ENCODE measurements at regions not wholly inside any gene's neighbourhood (a gene's known extent, or its start where the extent isn't known, plus 50 kb on each side); places are given as distances from the start of the nearest gene placed in this dataset.
"Not testable (repeated sequence)": the region's sequence is repeated elsewhere in the genome, so short reads cannot be mapped to it uniquely, and the experiment has no call there.

DNA sequence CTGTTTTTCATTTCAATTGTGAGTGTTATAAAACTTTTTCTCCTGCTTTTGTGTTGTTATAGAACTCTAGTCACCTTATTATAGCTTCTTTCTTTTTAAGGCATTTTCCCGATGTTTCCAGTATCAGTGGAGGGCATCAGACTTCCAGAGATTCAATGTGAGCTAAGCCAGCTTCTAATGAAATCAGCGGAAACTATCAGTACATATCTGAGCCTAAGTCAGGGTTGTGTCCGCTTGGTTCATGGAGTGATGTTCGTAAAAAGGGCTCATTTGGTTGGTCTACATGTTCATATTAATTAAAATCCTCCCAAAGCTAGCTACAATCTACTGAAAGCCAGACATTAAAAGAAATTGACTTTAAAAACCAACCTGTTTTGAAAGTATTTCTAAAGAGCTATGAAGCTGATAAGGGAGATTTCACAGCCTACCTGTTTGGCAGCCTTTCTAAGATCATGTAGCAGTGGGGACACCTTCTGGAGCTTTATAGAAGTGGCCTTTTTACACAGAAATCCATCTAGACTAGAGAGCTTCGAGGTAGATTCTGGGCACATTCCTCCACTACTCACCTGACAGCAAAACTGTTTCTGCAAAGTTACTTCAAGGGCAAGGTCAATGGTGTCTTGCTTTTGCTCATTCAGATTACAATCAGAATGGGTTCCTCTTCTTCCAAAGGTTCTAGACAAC lies 227.1 kb upstream of the NBPF12 start:
- H3K36me3 ChIP-seq; DNase-seq; H3K4me1 ChIP-seq; H3K9me3 ChIP-seq; H3K27ac ChIP-seq; H3K4me3 ChIP-seq (replicated peaks in 1 of 3); intact Hi-C loops (cut with DNase I); H3K27me3 ChIP-seq: not testable (repeated sequence)
- 71 to 72% methylated on average over 4 of the region's 5 CpGs for WGBS, 2 donors
- peak in 1 of 6 experiments; percentile 33 for TF ChIP-seq CTCF (IDR thresholded peaks at IDR 0.05)

DNA sequence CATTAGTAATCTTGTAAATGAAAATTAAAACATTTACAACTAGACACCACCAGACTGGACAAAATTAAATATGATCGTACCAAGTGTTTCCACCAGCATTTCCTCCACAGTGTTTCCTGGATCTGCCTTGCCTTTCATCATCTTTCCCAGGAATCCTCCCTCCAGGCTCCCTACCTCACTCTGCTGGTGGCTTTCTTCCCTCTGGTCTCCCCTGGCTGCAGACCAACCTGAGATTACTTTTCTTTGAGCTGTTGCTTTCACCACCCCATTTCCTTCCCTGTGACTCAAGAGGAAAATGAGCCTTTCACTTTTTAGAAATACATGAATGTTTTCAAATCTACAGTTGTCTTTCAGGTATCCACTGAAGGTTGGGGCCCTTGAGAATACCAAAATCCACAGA lies 228.8 kb upstream of the NBPF12 start:
- H3K4me1 ChIP-seq; H3K27me3 ChIP-seq; H3K9me3 ChIP-seq; H3K4me3 ChIP-seq (replicated peaks in 1 of 3); H3K27ac ChIP-seq; intact Hi-C loops (cut with DNase I); DNase-seq; H3K36me3 ChIP-seq: not testable (repeated sequence)
- 79 to 85% methylated on average over 1 of the region's 1 CpG for WGBS, 2 donors

DNA sequence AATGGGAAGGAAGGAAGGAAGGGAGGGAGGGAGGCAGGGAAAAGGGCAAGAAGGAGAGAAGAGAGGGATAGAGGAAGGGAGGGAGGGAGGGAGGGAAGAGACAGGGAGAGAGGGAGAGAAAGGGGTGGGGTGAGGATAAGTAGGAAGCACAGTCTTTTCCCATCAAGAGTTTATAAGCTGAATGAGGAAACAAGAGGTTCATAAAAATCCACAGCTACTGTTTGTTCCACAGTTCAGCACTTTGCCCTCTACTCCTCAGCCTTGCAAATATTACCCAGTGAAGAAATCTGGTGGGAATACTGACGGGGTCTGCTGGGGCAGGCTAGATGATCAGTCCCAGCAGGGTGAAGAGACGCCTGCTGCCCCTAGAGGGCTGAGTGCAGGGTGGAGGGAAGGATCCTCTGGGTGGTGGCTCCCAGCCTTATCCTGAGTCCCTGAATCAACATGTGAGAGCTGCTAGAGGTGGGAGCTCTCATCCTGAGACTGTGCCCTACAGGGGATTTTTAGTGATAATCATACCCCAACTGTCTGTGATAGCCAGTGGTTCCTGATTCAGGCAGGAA lies 233.9 kb upstream of the NBPF12 start:
- H3K36me3 ChIP-seq; H3K9me3 ChIP-seq; H3K27me3 ChIP-seq; H3K4me1 ChIP-seq; H3K27ac ChIP-seq; H3K4me3 ChIP-seq (replicated peaks in 1 of 3); intact Hi-C loops (cut with DNase I); DNase-seq: not testable (repeated sequence)
- WGBS, 2 donors = 89 to 90% methylated on average over 1 of the region's 2 CpGs

DNA sequence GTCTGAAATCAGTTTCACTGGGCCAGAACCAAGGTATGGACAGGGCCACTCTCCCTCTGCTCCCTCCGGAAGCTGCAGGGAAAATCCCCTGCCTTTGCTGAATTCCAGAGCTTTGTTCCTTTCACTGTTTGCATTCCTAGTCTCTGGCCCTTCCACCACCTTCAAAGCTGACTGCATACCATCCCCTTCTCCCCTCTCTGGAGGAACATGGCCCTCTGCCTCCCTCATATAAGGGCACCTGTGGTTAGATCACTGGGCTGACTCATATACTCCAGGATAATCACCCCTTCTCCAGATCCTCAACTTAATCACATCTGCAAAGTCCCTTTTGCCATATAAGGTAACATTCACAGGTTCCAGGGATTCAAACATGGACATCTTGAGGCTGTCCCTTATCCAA lies 236.8 kb upstream of the NBPF12 start:
- H3K9me3 ChIP-seq; H3K27me3 ChIP-seq; H3K27ac ChIP-seq; H3K36me3 ChIP-seq; DNase-seq; intact Hi-C loops (cut with DNase I); H3K4me1 ChIP-seq; H3K4me3 ChIP-seq (replicated peaks in 1 of 3): not testable (repeated sequence)
- no CpG with 5 or more reads among the region's 1 CpG for WGBS, 2 donors

DNA sequence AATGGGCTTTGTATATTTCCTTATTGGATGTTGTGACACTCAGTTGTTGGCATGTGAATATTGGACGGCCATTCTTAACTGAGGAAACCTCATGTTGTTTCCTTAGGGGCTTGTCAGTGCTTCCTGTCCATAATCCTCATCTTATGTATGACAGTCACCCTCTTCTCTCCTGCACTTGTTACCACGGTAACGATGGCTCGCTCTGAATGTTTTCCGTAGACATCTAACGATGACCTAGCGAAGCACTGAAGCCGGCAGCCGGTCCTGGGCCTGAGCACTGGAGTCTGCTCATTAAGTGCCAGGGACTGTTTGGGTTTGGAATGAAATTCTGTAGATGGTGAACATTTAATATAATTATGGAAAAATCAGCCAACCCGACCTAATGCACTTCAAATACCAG lies 242.7 kb upstream of the NBPF12 start:
- H3K27me3 ChIP-seq; H3K9me3 ChIP-seq; H3K4me3 ChIP-seq (replicated peaks in 1 of 3); intact Hi-C loops (cut with DNase I); H3K27ac ChIP-seq; H3K4me1 ChIP-seq; DNase-seq; H3K36me3 ChIP-seq: not testable (repeated sequence)
- 77 to 92% methylated on average over 2 to 8 of the region's 10 CpGs for WGBS, 2 donors

DNA sequence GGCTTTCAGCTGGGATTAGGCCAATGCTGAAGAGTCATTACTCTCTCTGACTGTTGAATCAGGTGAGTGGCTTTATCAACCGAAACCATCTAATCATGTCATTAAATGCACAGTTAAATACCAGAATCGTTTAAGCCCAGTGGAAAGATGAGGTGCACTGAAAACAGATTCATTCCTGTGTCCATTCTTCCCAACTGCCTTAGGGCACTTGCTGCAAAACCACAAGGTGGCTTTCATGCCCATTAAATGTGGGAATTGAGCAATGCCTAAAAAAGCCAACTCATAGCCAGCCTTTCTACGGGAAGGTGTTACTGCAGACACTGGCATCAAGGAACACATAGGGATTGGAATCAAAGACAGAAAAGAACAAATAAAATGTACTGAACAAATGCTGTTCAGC lies 246.3 kb upstream of the NBPF12 start:
- H3K27ac ChIP-seq; H3K4me3 ChIP-seq (replicated peaks in 1 of 3); DNase-seq; H3K9me3 ChIP-seq; H3K4me1 ChIP-seq; H3K36me3 ChIP-seq; intact Hi-C loops (cut with DNase I); H3K27me3 ChIP-seq: not testable (repeated sequence)
- WGBS, 2 donors = 20% methylated on average over 1 of the region's 3 CpGs; no CpG with 5 or more reads in 1 of the 2 donors

GRCh38 chr1:146688893-146689292 lies 249.2 kb upstream of the NBPF12 start:
- H3K9me3 ChIP-seq; H3K4me1 ChIP-seq; DNase-seq; H3K27ac ChIP-seq; intact Hi-C loops (cut with DNase I); H3K4me3 ChIP-seq (replicated peaks in 1 of 3); H3K27me3 ChIP-seq; H3K36me3 ChIP-seq: not testable (repeated sequence)
- WGBS, 2 donors = 30 to 33% methylated on average over 1 of the region's 3 CpGs

DNA sequence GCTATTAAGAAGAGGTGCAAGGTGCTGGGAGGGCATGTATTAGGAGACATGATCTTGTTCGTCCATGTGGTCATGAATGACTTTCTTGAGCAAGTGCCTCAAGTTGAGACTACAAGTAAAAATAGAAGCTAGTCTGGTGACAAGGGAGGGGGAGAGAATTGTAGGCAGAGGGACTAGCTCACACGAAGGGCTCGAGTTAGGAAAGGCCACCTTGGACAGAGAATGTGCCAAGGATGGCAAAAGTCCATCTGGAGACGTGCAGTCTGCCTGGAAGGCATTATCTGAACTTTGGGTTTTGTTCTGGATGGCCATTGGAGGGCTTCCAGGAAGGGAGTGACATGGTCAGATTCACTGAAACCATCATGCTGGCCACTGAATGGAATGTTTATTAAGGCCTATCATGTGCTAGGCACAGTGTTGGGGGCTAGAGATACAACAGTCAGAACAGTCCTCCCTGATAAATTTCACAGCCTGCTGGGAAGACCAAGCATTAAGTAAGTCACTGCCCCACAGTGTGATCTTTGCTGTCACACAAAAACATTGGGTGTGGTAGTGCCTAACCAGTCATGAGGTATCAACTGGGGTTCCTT lies 251.3 kb upstream of the NBPF12 start:
- H3K36me3 ChIP-seq; H3K4me3 ChIP-seq (replicated peaks in 1 of 3); H3K9me3 ChIP-seq; H3K27me3 ChIP-seq; H3K4me1 ChIP-seq; DNase-seq; H3K27ac ChIP-seq; intact Hi-C loops (cut with DNase I): not testable (repeated sequence)
- 60 to 73% methylated on average over 4 of the region's 4 CpGs for WGBS, 2 donors

GRCh38 chr1:146683126-146683429 lies 255.0 kb upstream of the NBPF12 start:
- H3K4me1 ChIP-seq; intact Hi-C loops (cut with DNase I); H3K9me3 ChIP-seq; H3K27me3 ChIP-seq; H3K27ac ChIP-seq; H3K4me3 ChIP-seq (replicated peaks in 1 of 3); DNase-seq; H3K36me3 ChIP-seq: not testable (repeated sequence)
- WGBS, 2 donors = 57% methylated on average over 1 of the region's 5 CpGs; no CpG with 5 or more reads in 1 of the 2 donors

DNA sequence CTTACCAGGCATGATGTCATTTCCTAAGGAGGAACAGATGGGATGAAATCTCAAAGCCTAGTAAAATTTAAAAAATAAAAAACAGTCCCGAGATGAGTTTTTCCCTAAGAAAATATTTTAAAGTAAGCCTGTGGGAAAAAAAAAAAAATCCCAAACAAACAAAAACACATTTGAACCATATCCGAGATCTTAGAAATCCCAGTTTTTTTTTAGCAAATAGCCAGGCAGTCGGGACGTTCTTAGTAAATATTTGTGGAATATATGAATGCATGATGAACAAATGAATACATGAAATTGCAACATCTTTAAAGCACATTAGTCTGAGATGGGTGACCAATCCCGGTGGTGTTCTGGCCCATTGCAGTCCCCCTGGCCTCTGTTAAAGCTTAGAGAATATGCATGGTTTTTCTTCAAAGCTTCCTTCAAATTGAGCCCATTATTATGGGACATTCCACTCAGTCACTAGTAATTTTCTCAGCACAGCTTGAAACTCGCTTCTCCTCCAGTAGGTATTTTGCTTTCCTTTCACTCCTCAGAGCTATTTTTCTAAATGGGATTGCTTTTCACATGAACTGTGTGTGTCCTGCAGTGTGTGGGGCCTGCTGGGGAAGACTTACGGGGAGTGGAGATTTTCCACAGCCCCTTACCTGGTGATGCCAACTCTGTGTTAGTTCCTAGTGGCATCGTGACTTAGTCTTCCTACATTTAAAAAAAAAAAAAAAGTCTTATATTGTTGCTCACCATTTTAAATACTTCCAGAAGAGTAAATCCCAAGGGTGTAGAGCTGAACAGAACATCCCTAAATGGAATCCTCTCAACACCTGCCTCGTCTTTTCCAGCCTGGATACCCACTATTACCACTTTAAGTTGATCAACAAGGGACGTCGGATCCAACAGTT lies 255.6 kb upstream of the NBPF12 start:
- H3K36me3 ChIP-seq; intact Hi-C loops (cut with DNase I); DNase-seq; H3K27me3 ChIP-seq; H3K9me3 ChIP-seq; H3K27ac ChIP-seq; H3K4me1 ChIP-seq; H3K4me3 ChIP-seq (replicated peaks in 1 of 3): not testable (repeated sequence)
- WGBS, 2 donors = 59 to 61% methylated on average over 7 to 8 of the region's 11 CpGs

DNA sequence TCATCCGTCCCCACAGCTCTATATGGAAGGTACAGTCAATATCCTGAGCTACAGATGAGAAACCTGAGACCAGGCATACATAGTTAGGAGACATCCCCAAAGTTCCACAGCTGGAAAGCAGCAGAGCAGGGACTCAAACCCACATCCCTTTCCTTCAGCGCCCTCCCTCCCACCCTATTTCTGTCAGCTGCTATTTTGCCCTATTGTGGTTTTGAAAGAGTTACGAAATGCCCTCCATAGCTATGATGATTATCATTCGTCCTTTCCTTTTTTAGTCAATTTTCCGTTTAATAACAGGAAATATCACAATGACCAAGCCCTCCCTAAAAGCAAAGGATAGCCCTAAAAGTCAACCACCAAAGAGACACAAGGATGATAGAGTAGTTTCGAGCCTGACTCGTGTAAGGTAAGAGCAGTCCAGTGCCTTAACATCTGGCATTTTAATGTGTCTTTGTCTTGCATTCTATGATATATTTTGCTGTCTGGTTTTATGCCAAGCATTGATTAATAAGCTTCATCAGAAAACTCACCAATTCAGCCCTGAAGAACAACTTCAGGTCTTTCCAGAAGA lies 264.3 kb upstream of the NBPF12 start:
- H3K27me3 ChIP-seq; H3K27ac ChIP-seq; H3K4me3 ChIP-seq (replicated peaks in 1 of 3); H3K4me1 ChIP-seq; H3K36me3 ChIP-seq; DNase-seq; intact Hi-C loops (cut with DNase I); H3K9me3 ChIP-seq: not testable (repeated sequence)
- 78 to 83% methylated on average over 7 of the region's 7 CpGs for WGBS, 2 donors
